ENCODE measurements at regions not wholly inside any gene's neighbourhood (a gene's known extent, or its start where the extent isn't known, plus 50 kb on each side); places are given as distances from the start of the nearest gene placed in this dataset.

DNA sequence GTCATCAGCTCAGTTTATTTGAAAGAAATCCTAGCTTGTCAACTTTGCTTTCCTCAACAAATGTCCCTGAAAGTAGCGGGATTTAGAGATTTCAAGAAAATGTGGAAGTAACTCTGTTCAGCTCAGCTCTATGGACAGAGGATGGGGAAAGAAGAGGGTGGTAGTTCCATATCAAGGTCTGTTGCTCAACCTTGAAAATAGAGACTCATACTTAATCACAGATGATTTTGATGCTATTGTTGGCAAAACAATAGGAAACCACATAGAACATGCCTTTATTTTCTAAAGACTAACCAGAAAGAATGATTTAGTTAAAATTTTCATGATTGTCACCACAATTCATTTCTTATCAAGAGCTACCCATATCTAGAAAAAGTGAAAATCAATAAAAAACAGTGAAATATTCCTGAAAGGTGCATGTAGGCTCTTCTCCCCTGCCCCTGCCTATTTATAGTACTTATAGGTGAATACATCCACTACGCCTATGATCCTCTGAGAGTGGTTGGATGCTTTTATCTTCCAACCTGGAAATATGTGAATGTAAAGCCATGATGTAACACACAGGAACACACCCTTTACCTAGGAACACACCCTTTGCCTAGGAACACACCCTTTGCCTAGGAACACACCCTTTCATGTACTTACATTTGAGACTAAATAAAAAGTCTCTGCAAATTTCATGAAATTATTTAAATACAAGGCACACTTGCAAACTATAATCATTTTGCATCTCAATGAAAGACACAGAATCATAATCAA lies 65.8 kb downstream of the ETAA1 start:
- no peak for DNase-seq (ENCODE audit: low spot score)

GRCh38 chr2:67463810-67464209 lies 66.7 kb downstream of the ETAA1 start:
- no peak for DNase-seq (ENCODE audit: low spot score)

DNA sequence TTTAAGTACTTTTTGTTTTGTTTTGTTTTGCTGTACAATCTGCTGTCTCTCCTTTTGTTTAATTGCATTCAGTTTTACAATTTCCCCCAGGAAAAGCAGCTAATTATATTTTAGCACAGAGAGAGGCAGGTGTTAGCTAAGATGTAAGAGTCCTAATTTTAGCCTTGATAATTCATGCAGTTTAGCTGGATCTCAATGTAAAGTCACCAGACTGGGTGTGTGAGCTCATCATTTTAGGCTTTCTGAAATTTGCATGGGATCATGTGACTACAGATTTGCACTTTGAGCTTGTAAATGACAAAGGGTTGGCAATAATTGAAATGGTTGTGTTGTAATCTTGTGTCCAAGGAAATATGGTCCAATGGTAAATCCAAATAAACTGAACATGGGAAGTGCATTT lies 68.5 kb downstream of the ETAA1 start:
- no peak for DNase-seq (ENCODE audit: low spot score)

DNA sequence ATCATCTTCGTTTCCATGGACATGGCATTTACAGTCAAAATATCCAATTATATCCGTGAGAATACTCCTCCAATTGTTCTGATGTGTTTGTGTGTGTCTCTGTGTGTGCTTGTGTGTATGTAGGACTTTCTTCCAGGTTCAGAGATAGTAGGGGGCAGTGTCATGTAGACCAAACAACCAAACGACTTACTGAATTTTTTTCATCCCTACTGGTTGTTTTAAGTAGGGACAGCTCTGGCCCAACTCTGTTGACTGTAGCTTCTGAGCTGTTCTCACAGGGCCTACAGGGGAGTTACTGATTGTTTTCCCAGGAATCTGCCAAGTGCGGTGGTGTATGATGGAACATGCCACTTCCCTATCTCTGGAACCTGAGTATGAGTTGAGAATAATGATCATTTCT lies 69.6 kb downstream of the ETAA1 start:
- DNase-seq (ENCODE audit: low spot score): no peak

- DNase-seq (ENCODE audit: low spot score): no peak
These were observed 74.5 kb downstream of the ETAA1 start for GRCh38 chr2:67471681-67472080.

- no peak for DNase-seq (ENCODE audit: low spot score)
These were observed 80.0 kb downstream of the ETAA1 start for GRCh38 chr2:67476809-67477790.

DNA sequence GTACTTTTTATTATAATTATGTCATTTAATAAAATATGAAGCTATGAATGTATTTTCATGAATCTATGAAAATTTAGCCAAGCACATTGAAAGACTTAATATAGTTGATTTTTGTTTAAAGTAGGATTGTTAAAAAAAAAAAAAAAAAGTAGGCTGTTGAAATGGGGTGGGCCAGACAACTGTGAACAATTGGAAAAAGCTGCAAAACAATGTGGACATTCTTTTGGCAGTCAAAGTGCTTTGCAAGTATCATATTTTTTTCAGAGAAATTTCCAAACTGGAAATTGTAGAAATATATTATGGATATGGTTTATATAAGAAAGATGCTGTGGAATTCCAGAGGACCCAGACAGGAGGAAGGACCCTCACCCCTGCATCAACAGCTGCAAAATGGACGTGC lies 82.1 kb downstream of the ETAA1 start:
- DNase-seq (ENCODE audit: low spot score): no peak

DNA sequence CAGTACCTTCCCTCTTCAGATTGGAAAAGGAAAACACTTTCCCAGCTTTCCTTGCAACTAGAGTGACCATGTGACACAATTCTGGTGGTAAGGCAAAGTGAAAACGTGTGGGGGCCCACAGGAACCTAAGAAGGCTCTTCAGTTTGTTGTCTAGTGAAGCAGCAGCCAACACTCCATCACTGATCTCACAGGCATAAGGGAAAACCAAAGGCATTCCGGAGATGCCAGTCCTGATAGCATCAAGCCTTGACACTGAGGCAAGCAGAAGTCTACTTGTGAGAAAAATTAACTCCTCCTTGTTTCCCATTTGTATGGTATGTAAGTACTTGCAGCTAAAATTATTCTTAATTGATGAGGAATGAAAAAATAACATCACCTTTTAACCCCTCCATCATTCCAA lies 88.3 kb downstream of the ETAA1 start:
- DNase-seq (ENCODE audit: low spot score): no peak

- no peak for DNase-seq (ENCODE audit: low spot score)
These were observed 89.1 kb downstream of the ETAA1 start for GRCh38 chr2:67486041-67486796.

DNA sequence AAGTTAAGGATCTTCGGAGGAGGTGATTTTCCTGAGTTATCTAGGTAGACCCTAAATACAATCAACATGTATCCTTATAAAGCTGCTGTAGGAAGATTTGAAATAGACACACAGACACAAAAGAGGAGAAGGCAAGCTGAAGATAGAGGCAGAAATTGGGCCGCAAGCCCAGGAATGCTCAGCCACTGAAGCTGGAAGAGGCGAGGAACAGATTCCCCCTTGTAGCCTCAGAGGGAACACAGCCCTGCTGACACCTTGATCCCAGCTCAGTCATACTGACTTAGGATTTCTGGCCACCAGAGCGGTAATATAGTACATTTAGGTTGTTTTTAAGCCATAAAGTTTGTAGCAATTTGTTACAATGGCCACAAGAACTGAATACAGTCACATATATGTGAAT lies 90.9 kb downstream of the ETAA1 start:
- DNase-seq (ENCODE audit: low spot score): no peak

GRCh38 chr2:67489396-67489795 lies 92.3 kb downstream of the ETAA1 start:
- DNase-seq (ENCODE audit: low spot score): no peak

DNA sequence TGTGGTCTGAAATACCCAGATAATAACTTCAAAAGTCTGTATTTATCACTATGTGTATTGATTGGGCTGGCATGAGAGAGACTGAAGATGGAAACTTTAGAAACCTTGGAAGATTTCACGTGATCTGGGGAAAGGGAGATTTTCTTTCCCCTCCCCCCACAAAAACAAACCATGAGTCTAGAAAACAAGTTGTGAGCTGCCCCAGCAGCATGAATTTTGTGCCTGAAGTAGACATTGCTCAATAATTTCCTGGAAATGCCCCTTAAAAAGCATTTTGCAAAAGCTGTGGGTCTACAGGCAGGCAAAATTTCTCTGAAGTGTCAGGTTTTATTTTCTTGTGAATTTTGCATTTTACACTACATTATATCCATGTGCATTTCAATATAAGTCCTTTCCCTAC lies 101.8 kb downstream of the ETAA1 start:
- no peak for DNase-seq (ENCODE audit: low spot score)

DNA sequence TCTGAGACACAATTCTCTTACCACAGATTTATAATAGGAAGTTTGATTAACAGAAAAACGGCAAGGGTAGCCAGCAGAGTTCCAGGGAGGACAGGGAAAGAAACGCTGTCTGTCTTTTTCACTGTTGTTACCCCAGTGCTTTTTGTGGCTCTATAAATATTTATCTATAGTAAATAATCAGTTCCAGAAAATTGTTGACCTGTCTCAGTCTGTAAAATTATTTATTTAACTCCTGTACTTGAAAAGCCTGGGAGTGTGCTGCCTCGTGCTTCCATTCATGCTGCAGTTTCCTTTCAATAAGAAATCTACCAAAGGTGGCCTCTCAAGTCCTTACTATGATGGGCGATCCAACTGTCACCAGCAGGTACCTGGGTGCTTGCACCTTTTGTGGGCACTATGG lies 102.9 kb downstream of the ETAA1 start:
- no peak for DNase-seq (ENCODE audit: low spot score)

GRCh38 chr2:67500541-67500940 lies 103.4 kb downstream of the ETAA1 start:
- DNase-seq (ENCODE audit: low spot score): no peak

DNA sequence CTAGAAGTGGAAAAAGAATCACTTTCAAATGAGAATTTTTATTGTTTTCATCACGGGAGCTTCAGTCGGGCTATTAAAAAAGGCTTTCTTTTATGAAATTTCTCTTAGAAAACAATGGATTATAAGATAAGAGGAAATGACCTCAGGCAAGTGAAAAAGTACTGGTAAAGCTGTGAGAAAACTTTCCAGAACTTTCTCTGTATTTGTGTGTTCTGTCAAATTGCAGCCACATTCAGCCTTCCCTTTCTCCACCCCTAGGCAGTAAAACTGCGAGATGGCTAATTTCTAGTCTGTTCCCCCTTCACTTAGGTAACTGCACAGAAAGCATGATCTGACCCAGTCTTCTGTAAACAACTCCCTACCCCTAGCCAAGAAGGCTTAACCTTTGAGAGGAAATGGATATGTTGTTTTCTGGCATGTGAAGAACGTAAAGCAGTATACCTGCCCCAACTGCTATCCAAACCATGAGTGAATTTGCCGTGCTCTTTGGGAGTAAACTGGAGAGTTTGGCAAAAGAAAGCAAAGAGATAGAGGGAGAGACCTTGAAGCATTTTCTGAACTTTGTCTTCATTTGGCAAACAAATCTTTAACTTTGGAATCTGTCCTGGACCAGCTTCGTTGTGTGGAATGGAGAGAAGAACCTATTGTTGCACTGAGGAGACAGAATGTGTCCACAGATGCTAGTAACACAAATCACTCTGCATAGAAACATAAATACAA lies 105.4 kb downstream of the ETAA1 start:
- DNase-seq (ENCODE audit: low spot score): no peak

GRCh38 chr2:67503066-67503795 lies 106.1 kb downstream of the ETAA1 start:
- no peak for DNase-seq (ENCODE audit: low spot score)

DNA sequence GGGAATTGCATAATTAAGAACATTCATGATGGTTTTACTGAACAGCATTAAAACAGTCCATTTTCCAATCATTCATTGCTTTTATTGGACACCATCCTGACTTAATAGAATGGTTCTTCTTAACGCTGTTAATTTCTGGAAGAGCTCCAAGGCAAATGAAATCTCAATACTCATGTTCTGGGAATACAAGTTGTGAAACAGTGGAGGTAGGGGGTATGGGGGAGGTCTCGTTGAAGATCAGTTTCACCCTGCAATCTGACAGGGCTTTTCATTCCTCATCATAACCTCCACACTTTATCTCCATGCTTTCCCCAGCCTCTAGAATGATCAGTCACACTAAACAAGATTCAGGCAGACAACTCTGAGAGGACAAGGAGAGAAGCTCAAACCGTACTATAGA lies 113.6 kb downstream of the ETAA1 start:
- DNase-seq (ENCODE audit: low spot score): no peak

DNA sequence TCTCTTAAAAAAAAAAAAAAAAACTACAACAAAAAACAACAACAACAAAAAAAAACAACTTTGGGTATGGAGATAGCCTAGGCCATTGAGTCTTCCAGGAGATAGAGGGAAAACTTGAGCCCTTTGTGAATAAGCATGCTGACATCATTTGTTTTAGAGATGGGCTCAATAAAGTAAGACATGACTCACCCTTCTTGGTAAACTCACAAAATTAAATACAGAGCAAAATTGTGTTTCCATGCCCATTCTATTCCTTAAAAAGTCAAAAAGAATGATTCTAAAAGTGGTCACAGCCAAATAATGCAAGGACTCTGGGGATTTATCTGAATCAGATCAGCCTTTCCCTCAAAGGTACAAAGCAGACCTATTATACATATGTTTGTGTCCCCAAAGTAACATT lies 117.4 kb downstream of the ETAA1 start:
- no peak for DNase-seq (ENCODE audit: low spot score)

- DNase-seq (ENCODE audit: low spot score): no peak
These were observed 117.9 kb downstream of the ETAA1 start for GRCh38 chr2:67515056-67515455.

GRCh38 chr2:67515538-67515937 lies 118.4 kb downstream of the ETAA1 start:
- no peak for DNase-seq (ENCODE audit: low spot score)

DNA sequence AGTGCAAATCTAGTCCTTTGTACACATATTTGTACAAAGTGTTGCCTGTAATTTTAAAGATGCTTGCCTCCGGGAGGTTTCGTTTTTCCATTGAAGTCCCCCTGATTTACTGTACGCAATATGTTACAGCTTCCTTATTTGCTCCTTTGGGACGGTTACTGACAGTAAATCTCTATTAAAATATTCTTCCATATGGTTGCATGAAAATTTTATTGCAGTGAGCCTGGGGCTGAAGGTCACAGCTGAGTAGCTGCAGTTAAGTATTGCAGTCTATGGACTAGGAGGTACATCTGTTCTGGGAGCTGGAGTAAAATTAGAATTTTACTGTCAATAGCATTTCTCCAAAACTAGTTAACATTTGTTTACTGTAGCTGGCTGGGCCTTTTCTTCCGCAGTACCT lies 119.2 kb downstream of the ETAA1 start:
- no peak for DNase-seq (ENCODE audit: low spot score)
